ENCODE measurements at regions not wholly inside any gene's neighbourhood (a gene's known extent, or its start where the extent isn't known, plus 50 kb on each side); places are given as distances from the start of the nearest gene placed in this dataset.

DNA sequence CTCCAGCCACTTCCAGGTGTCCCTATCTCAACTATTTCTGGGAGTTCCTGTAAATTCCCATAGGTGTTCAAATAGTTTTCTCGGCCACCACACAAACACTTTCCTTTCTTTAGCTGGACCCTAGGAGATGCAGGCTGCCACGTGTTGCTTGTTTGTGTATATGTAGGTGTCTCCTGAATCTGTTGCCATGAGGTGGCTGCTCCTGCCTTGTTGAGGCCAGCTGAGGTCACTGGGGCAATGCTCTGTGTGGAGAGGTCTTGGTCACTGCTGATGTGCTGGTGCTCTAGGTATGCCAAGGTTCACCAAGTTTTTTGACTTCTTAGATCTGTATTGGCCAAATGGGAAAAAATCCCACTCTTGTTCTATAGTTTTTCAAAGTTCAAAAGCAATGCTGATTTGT, 132.5 kb upstream of the CHD1 start:
- DNase-seq, result no peak
- Mint-ChIP-seq H3K27me3 (ENCODE audit: unreplicated experiment) (no peaks in the 10 kb centered on the region), H3K9me3 (ENCODE audit: low read depth, unreplicated experiment) (no peaks in the 10 kb centered on the region), H3K4me1 (ENCODE audit: low read depth, unreplicated experiment) (peaks cover 18% of the 10 kb centered on the region), H3K27ac (ENCODE audit: unreplicated experiment) (no peak overlapping the region), H3K4me3 (ENCODE audit: low read depth, unreplicated experiment) (no peak overlapping the region), H3K36me3 (ENCODE audit: insufficient read depth, unreplicated experiment) (no peaks in the 10 kb centered on the region)
- no TSS peak for BruUV-seq (replicated peaks)
- intact Hi-C loops (cut with micrococcal nuclease; ENCODE audit: unreplicated experiment), result loop anchor here (5.0 kb wide), 2 partner anchors 224 to 284 kb away; no protein-coding TSS in a partner anchor
- CTCF ChIA-PET, result interaction anchor here (0.9 to 1.5 kb wide), 2 partner anchors 29 to 181 kb away, joined by 3 to 8 read pairs; no protein-coding TSS in a partner anchor
- TF ChIP-seq, protein P1, sequence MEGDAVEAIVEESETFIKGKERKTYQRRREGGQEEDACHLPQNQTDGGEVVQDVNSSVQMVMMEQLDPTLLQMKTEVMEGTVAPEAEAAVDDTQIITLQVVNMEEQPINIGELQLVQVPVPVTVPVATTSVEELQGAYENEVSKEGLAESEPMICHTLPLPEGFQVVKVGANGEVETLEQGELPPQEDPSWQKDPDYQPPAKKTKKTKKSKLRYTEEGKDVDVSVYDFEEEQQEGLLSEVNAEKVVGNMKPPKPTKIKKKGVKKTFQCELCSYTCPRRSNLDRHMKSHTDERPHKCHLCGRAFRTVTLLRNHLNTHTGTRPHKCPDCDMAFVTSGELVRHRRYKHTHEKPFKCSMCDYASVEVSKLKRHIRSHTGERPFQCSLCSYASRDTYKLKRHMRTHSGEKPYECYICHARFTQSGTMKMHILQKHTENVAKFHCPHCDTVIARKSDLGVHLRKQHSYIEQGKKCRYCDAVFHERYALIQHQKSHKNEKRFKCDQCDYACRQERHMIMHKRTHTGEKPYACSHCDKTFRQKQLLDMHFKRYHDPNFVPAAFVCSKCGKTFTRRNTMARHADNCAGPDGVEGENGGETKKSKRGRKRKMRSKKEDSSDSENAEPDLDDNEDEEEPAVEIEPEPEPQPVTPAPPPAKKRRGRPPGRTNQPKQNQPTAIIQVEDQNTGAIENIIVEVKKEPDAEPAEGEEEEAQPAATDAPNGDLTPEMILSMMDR (IDR thresholded peaks at IDR 0.05; ENCODE audit: unreplicated experiment), result no peak

DNA sequence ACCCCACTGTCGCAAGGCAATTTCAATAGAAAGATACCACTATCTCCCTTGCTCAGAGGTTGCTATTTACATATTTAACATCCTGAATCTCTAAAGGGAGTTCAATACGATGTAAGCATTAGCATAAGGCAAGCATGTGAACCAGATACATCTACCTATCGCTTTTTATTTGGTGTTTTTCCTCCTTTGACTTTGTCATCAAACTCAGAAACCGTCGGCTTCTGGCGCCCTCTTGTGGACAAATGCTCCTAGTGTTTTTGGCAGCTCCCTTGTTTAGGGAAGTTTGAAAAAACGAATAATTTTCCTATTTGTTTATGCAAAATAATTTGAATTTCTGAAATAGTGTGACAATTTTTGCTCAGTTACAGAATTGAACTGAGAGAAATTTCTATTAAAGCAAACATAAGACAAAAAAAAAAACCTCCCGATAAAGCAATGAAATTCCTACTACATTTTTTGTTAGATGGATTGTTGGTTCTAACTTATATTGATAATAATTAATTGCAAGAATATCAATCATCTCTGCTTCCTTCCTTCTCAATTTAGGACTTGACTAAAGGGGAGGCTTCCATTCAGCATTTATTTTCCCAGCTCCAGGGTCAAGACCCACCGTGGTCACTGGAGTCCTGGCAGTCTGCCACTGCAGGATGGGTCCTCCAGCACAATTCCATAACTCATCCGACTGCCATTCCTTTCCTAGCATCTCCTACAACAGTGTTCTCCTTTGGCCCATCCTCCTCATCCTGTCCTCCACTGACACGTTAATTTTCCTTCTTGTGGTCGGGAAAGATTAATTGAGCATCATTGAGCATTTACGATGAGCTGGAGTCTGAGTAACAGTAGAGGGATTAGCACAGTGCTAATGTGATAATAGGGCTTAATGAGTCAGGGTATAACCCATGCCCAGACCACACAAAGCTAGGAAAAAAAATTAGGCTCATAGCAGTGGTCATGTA, 131.8 kb upstream of the CHD1 start:
- Mint-ChIP-seq H3K36me3 (ENCODE audit: insufficient read depth, unreplicated experiment) (no peaks in the 10 kb centered on the region), H3K4me1 (ENCODE audit: low read depth, unreplicated experiment) (peaks cover 18% of the 10 kb centered on the region), H3K9me3 (ENCODE audit: low read depth, unreplicated experiment) (no peaks in the 10 kb centered on the region), H3K27me3 (ENCODE audit: unreplicated experiment) (no peaks in the 10 kb centered on the region), H3K27ac (ENCODE audit: unreplicated experiment) (no peak overlapping the region), H3K4me3 (ENCODE audit: low read depth, unreplicated experiment) (no peak overlapping the region)
- CTCF ChIA-PET, result interaction anchor here (0.6 to 1.7 kb wide), 9 partner anchors 26 to 1759 kb away, joined by 3 to 8 read pairs (median 3); no protein-coding TSS in a partner anchor
- intact Hi-C loops (cut with micrococcal nuclease; ENCODE audit: unreplicated experiment), result loop anchor here (1.0 to 5.0 kb wide), 6 partner anchors 23 to 283 kb away; no protein-coding TSS in a partner anchor
- peak; percentile 87 for DNase-seq
- no TSS peak for BruUV-seq (replicated peaks)
- TF ChIP-seq, protein P1 (IDR thresholded peaks at IDR 0.05; ENCODE audit: unreplicated experiment), result peak; percentile 92

DNA sequence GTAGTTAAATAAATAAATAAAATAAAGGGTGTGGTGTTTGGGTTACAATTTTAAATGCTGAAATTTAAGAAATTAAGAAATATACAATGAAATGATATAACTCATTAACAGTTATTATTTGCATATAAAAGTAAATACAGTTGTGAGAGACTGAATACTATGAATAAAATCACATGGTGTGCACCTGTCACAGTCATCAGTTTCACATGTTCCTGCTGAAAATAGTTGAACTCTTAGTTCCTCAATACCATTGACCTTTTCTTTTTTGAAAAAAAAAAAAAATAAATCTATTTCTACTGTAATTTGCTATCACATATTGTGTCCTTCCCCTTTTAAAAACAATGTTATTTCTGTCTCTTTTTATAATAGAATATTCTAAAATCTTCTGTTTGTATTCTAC, 130.9 kb upstream of the CHD1 start:
- BruUV-seq (replicated peaks), result no TSS peak
- peaks cover 18% of the 10 kb centered on the region for H3K4me1 Mint-ChIP-seq (ENCODE audit: low read depth, unreplicated experiment)
- H3K9me3 Mint-ChIP-seq (ENCODE audit: low read depth, unreplicated experiment), result no peaks in the 10 kb centered on the region
- DNase-seq, result no peak
- H3K36me3 Mint-ChIP-seq (ENCODE audit: insufficient read depth, unreplicated experiment), result no peaks in the 10 kb centered on the region
- H3K27me3 Mint-ChIP-seq (ENCODE audit: unreplicated experiment), result no peaks in the 10 kb centered on the region
- H3K27ac Mint-ChIP-seq (ENCODE audit: unreplicated experiment), result no peak overlapping the region
- TF ChIP-seq, protein P1 (IDR thresholded peaks at IDR 0.05; ENCODE audit: unreplicated experiment), result no peak
- H3K4me3 Mint-ChIP-seq (ENCODE audit: low read depth, unreplicated experiment), result no peak overlapping the region
- intact Hi-C loops (cut with micrococcal nuclease; ENCODE audit: unreplicated experiment), result loop anchor here (1.0 to 5.0 kb wide), 6 partner anchors 22 to 282 kb away; no protein-coding TSS in a partner anchor
- CTCF ChIA-PET, result interaction anchor here (0.6 to 1.7 kb wide), 2 partner anchors 152 to 155 kb away, joined by 3 to 4 read pairs; no protein-coding TSS in a partner anchor

DNA sequence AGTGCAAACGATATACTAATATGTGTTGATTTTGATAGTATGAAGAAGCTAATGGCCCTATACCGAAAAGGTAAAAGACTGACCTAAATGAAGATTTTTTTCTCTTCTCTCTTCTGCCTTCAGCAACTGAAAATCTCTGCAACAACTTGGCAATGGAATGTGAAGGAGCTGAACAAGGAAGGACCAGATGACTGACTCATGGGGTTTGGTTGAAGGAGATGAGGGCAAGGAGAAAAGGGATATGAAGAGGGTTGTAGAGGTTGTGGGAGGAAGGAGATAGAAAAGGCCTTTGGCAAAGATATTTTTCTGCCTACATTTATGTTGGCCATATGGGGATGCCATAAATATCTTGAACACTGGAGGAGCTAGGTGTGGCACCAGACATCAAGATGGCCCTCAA, 129.7 kb upstream of the CHD1 start:
- intact Hi-C loops (cut with micrococcal nuclease; ENCODE audit: unreplicated experiment), result no loop called here
- no peak overlapping the region for H3K4me3 Mint-ChIP-seq (ENCODE audit: low read depth, unreplicated experiment)
- H3K27me3 Mint-ChIP-seq (ENCODE audit: unreplicated experiment), result no peaks in the 10 kb centered on the region
- CTCF ChIA-PET, result interaction anchor here (0.9 kb wide), 1 partner anchor 154 kb away, joined by 5 read pairs; no protein-coding TSS in a partner anchor
- no peaks in the 10 kb centered on the region for H3K9me3 Mint-ChIP-seq (ENCODE audit: low read depth, unreplicated experiment)
- peaks cover 18% of the 10 kb centered on the region for H3K4me1 Mint-ChIP-seq (ENCODE audit: low read depth, unreplicated experiment)
- BruUV-seq (replicated peaks), result no TSS peak
- TF ChIP-seq, protein P1 (IDR thresholded peaks at IDR 0.05; ENCODE audit: unreplicated experiment), result no peak
- no peak overlapping the region for H3K27ac Mint-ChIP-seq (ENCODE audit: unreplicated experiment)
- DNase-seq, result no peak
- no peaks in the 10 kb centered on the region for H3K36me3 Mint-ChIP-seq (ENCODE audit: insufficient read depth, unreplicated experiment)
